ENCODE measurements at regions not wholly inside any gene's neighbourhood (a gene's known extent, or its start where the extent isn't known, plus 50 kb on each side); places are given as distances from the start of the nearest gene placed in this dataset.
"Not testable (repeated sequence)": the region's sequence is repeated elsewhere in the genome, so short reads cannot be mapped to it uniquely, and the experiment has no call there.

- Mint-ChIP-seq H3K36me3 (ENCODE audit: unreplicated experiment) (peaks cover 7% of the 10 kb centered on the region), H3K4me1 (ENCODE audit: low read depth, unreplicated experiment) (no peaks in the 10 kb centered on the region), H3K27ac (ENCODE audit: unreplicated experiment) (no peak overlapping the region), H3K4me3 (ENCODE audit: unreplicated experiment) (no peak overlapping the region), H3K27me3 (ENCODE audit: unreplicated experiment) (no peaks in the 10 kb centered on the region), H3K9me3 (ENCODE audit: unreplicated experiment) (peaks cover 4% of the 10 kb centered on the region)
- TF ChIP-seq CTCF (IDR thresholded peaks at IDR 0.05; ENCODE audit: partially characterized antibody, unreplicated experiment), result no peak
- DNase-seq, result no peak
These were observed 690.9 kb upstream of the LMO3 start for GRCh38 chr12:17296882-17297281.

GRCh38 chr12:17286874-17287273 is 680.9 kb upstream of the LMO3 start:
- TF ChIP-seq CTCF (IDR thresholded peaks at IDR 0.05; ENCODE audit: partially characterized antibody, unreplicated experiment), result no peak
- DNase-seq, result no peak
- no peak overlapping the region for H3K27ac Mint-ChIP-seq (ENCODE audit: unreplicated experiment)
- no peaks in the 10 kb centered on the region for H3K27me3 Mint-ChIP-seq (ENCODE audit: unreplicated experiment)
- H3K4me3 Mint-ChIP-seq (ENCODE audit: unreplicated experiment), result no peak overlapping the region
- no peaks in the 10 kb centered on the region for H3K4me1 Mint-ChIP-seq (ENCODE audit: low read depth, unreplicated experiment)
- H3K9me3 Mint-ChIP-seq (ENCODE audit: unreplicated experiment), result peaks cover 1% of the 10 kb centered on the region
- no peaks in the 10 kb centered on the region for H3K36me3 Mint-ChIP-seq (ENCODE audit: unreplicated experiment)

GRCh38 chr12:17284873-17285272 is 678.9 kb upstream of the LMO3 start:
- H3K27ac Mint-ChIP-seq (ENCODE audit: unreplicated experiment), result no peak overlapping the region

GRCh38 chr12:17283563-17283962 is 677.6 kb upstream of the LMO3 start:
- no peaks in the 10 kb centered on the region for H3K36me3 Mint-ChIP-seq (ENCODE audit: unreplicated experiment)
- no peak for TF ChIP-seq CTCF (IDR thresholded peaks at IDR 0.05; ENCODE audit: partially characterized antibody, unreplicated experiment)
- no peaks in the 10 kb centered on the region for H3K27me3 Mint-ChIP-seq (ENCODE audit: unreplicated experiment)
- no peak for DNase-seq
- H3K9me3 Mint-ChIP-seq (ENCODE audit: unreplicated experiment), result peaks cover 1% of the 10 kb centered on the region
- H3K27ac Mint-ChIP-seq (ENCODE audit: unreplicated experiment), result no peak overlapping the region
- H3K4me1 Mint-ChIP-seq (ENCODE audit: low read depth, unreplicated experiment), result no peaks in the 10 kb centered on the region
- H3K4me3 Mint-ChIP-seq (ENCODE audit: unreplicated experiment), result no peak overlapping the region

More at GRCh38 chr12:17284873-17285272, 678.9 kb upstream of the LMO3 start:
- H3K4me1 Mint-ChIP-seq (ENCODE audit: low read depth, unreplicated experiment), result no peaks in the 10 kb centered on the region
- no peak overlapping the region for H3K4me3 Mint-ChIP-seq (ENCODE audit: unreplicated experiment)
- H3K9me3 Mint-ChIP-seq (ENCODE audit: unreplicated experiment), result peaks cover 1% of the 10 kb centered on the region
- no peak for TF ChIP-seq CTCF (IDR thresholded peaks at IDR 0.05; ENCODE audit: partially characterized antibody, unreplicated experiment)
- H3K36me3 Mint-ChIP-seq (ENCODE audit: unreplicated experiment), result no peaks in the 10 kb centered on the region
- no peak for DNase-seq
- no peaks in the 10 kb centered on the region for H3K27me3 Mint-ChIP-seq (ENCODE audit: unreplicated experiment)

GRCh38 chr12:17282169-17282568 is 676.2 kb upstream of the LMO3 start:
- H3K4me1 Mint-ChIP-seq (ENCODE audit: low read depth, unreplicated experiment); H3K9me3 Mint-ChIP-seq (ENCODE audit: unreplicated experiment): not testable (repeated sequence)

GRCh38 chr12:17278946-17279345 is 673.0 kb upstream of the LMO3 start:
- no peaks in the 10 kb centered on the region for H3K27me3 Mint-ChIP-seq (ENCODE audit: unreplicated experiment)
- no peak overlapping the region for H3K27ac Mint-ChIP-seq (ENCODE audit: unreplicated experiment)
- H3K36me3 Mint-ChIP-seq (ENCODE audit: unreplicated experiment), result no peaks in the 10 kb centered on the region
- peak; percentile 66 for TF ChIP-seq CTCF (IDR thresholded peaks at IDR 0.05; ENCODE audit: partially characterized antibody, unreplicated experiment)
- H3K9me3 Mint-ChIP-seq (ENCODE audit: unreplicated experiment), result no peaks in the 10 kb centered on the region
- no peak overlapping the region for H3K4me3 Mint-ChIP-seq (ENCODE audit: unreplicated experiment)
- H3K4me1 Mint-ChIP-seq (ENCODE audit: low read depth, unreplicated experiment), result no peaks in the 10 kb centered on the region
- DNase-seq, result no peak

More at GRCh38 chr12:17282169-17282568, 676.2 kb upstream of the LMO3 start:
- H3K36me3 Mint-ChIP-seq (ENCODE audit: unreplicated experiment); H3K4me3 Mint-ChIP-seq (ENCODE audit: unreplicated experiment); H3K27ac Mint-ChIP-seq (ENCODE audit: unreplicated experiment); H3K27me3 Mint-ChIP-seq (ENCODE audit: unreplicated experiment); DNase-seq: not testable (repeated sequence)
